ENCODE measurements at regions not wholly inside any gene's neighbourhood (a gene's known extent, or its start where the extent isn't known, plus 50 kb on each side); places are given as distances from the start of the nearest gene placed in this dataset.
"Not testable (repeated sequence)": the region's sequence is repeated elsewhere in the genome, so short reads cannot be mapped to it uniquely, and the experiment has no call there.

- DNase-seq: no peak
Measured at GRCh38 chr20:4335722-4336121, 86.6 kb upstream of the ADRA1D start.

DNA sequence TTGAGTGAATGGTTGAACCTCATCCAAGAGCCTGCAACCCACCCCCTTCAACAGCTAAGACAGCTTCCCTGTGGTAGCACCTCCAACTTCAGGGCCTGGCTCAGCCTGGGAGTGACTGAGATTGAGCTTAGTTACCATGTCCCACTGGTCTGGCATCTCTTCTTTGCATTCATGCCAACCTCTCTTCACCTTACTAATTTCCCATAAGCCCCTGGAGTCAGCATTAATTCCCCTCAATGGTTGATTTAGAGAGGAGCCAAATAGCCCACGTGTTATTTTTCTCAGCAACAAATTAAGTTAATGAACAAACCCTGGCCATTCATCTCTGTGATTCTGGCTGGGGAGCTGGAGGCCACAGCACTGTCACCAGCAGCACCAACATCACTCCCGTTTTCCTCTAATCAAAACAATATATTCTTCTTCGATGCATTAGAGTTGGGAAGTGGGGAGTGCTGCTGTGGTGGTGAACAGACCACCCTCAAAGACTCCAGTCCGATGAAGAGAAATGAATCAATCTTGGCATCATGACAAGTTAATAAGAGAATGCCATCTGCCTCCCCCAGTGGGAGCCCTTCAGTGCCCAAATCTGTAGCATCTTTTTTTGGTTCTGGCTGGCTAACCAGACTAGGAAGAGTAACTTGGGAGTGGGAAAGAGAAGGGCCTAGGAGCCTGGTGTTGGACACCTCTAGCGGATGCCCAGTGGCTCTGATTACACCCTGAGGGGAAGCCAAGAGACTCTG lies 83.2 kb upstream of the ADRA1D start:
- DNase-seq: no peak

DNA sequence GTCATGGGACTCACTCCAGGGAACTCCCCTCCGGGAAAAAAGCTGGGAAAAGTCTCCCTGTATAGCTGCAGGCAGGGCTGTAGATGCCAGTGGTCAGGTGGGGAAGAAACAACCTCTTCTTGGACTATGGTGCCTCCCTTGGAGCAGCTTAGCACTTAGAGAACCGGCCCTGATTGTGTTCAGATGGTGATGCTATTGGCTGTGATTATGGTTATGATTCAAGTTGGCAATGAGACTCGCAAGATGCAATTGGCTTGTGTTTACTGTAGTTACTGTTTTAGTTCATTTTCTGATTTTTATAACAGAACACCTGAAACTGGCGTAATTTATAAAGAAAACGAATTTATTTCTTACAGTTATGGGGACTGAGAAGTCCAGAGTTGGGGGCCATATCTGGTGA lies 80.9 kb upstream of the ADRA1D start:
- DNase-seq: no peak

DNA sequence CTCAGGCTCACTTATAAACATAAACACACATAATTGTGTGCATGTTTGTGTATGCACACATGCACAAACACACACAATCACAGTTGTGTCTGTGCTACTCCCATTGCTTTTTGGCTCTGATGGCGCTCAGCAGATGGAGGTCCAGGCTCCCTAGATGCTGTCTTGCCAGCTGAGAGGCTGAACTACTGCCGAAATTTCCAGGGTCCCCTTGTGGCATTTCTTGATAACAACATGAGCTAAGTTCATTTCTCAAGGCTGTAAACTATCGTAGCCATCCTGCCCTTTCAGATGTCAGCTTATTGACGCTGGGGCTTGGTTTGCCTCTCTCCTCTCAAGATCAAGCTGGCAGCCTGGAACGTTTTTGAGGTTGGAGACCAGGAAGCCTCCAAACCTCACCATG lies 80.1 kb upstream of the ADRA1D start:
- DNase-seq: no peak

GRCh38 chr20:4328541-4328940 lies 79.5 kb upstream of the ADRA1D start:
- no peak for DNase-seq

- DNase-seq: no peak
Measured at GRCh38 chr20:4327956-4328355, 78.9 kb upstream of the ADRA1D start.

- DNase-seq: no peak
Measured at GRCh38 chr20:4326195-4327065, 77.3 kb upstream of the ADRA1D start.

GRCh38 chr20:4325548-4326187 lies 76.6 kb upstream of the ADRA1D start:
- DNase-seq: no peak

DNA sequence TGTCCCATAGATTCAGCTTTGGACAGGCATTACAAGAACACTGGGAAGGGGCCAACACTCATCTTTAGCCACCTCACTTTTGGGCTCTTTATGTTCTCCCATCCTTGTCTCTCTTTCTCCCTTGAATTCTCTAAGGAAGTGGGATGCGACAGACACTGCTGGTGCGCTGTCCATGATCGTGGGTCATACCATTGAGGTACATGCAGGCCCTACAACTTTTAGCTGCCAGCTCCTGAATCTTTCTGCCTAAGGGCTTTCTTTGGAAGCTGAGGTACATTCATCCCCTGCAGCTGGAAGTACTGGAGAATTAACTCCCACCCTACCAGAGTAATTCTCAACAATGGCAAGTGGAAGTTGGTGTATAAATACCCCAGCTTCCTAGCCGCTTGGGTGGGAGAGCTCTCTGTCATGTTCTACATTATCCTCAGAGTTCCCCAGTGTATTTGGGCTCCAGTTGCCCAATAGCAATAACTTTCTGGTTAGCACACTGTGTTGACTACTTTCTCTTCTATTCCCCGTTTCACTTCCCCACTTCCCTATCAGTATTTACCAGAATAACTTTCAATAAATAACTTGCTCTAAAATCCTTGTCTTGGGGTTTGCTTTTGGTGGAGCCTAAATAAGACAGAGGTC lies 75.6 kb upstream of the ADRA1D start:
- no peak for DNase-seq

DNA sequence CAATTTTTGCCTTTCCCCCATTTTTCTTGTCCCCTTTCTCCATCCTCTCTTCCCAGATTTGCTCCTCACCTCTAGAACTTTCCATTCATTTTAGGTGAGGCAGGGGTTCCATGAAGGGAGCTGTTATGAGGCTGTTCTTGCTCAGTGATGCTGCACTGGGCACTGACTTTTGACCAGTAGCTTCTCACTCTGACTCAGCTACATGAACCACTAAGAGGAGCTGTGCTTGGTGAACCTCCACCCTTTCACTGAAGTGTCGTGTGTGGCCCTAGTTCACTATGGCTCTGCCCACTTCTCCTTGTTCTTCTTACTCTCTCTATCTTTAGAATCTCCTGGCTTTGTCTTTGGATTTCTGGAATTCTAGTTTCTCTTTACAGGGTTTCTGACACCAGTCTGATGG lies 73.4 kb upstream of the ADRA1D start:
- no peak for DNase-seq

GRCh38 chr20:4320291-4320690 lies 71.2 kb upstream of the ADRA1D start:
- DNase-seq: peak; percentile 32 to 65

DNA sequence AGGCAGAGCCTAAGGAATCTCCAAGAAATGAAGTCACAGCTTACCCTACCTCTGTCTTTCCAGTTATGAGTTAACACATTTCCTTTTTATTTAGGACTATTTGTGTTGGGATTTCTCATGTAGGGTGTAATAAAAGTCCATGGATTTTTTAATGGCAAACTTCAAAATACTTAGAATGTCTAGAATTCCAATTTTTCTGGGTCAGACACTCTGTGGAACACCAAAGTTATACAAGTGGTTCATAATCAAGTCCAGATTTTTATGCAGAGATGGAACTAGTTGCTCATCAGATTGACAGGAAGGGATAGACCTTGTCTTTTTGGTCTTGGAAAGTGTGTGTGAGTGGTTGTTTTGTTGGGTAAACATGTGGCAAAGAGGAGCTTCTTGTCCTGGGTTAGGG lies 69.8 kb upstream of the ADRA1D start:
- DNase-seq: no peak

- not testable (repeated sequence) for DNase-seq
Measured at GRCh38 chr20:4310616-4311015, 61.5 kb upstream of the ADRA1D start.

DNA sequence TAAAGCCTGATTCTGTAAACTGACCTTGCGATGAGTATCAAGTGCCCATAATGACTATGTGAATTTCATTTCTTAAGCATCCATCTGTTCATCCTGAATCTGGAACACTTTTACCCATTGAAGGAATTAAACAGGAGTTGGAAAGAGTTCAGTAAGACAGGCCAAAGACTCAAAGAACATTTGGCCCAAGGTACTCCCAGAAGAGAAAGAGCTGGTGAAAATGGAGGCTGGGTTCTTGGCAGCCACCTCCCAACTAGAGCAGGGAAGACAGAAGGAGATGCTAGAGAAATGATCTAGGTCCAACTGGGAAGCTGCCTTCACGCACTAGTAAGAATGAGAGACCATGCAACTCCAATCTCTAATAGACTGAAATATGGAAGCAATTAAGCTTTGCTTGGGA lies 57.1 kb upstream of the ADRA1D start:
- no peak for DNase-seq

- DNase-seq: no peak
Measured at GRCh38 chr20:4305091-4305490, 56.0 kb upstream of the ADRA1D start.

DNA sequence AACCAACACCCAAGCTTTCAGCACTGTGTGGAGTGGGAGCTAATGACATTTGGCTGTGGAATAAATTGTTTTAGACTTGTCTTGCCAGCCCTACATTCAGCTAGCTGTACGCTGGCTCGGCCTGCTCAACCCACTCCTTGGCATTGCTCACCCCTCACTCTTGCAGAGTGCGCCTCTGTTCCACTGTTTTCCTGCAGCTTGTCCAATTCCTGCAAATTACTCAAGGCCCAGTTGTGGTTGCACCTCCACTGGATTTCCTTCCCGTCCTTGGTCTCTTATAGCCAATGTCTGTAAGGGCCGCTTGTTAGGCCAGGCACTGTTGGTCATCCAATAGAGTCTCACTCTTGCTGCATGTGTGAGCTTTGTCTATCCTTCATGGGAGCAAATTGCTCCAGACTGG lies 55.5 kb upstream of the ADRA1D start:
- DNase-seq: no peak

- DNase-seq: no peak
Measured at GRCh38 chr20:4303136-4303535, 54.0 kb upstream of the ADRA1D start.

DNA sequence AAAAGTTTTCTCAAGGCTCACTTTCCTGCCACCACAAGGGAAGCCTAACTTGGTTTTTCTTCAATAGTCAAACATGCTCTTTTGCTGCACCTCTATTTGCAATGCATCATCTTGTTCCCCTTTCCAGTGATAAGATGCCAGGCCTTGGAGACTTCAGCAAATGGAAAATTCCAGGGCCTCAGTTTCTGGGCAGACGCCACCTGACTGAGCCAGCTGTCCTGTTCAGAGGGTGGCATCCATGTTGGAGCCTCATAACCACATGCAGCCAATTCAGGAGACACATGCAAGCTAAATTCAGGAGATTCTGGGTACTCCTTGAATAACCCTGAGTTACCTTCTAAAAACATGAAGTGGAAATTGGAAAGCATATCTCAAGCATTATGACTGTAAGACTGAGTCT lies 51.8 kb upstream of the ADRA1D start:
- no peak for DNase-seq

- DNase-seq: no peak
Measured at GRCh38 chr20:4300401-4300800, 51.3 kb upstream of the ADRA1D start.

GRCh38 chr20:4299773-4300172 lies 50.7 kb upstream of the ADRA1D start:
- no peak for DNase-seq

GRCh38 chr20:4299216-4299615 lies 50.1 kb upstream of the ADRA1D start:
- no peak for DNase-seq
